ENCODE measurements at regions not wholly inside any gene's neighbourhood (a gene's known extent, or its start where the extent isn't known, plus 50 kb on each side); places are given as distances from the start of the nearest gene placed in this dataset.

- TF ChIP-seq CTCF (IDR thresholded peaks at IDR 0.05), result no peak
- TF ChIP-seq POLR2A (IDR thresholded peaks at IDR 0.05), result no peak
These were observed 1717.4 kb upstream of the SPRY2 start for GRCh38 chr13:82058364-82058763.
